Keratinocyte (primary cell): ENCODE measurements at regions not wholly inside any gene's neighbourhood (a gene's known extent, or its start where the extent isn't known, plus 50 kb on each side); places are given as distances from the start of the nearest gene placed in this dataset.
A peak's percentile ranks its signal among the peaks of the same experiment; 100 is the strongest.
"Not testable (repeated sequence)": the region's sequence is repeated elsewhere in the genome, so short reads cannot be mapped to it uniquely, and the experiment has no call there.

Experiments
- DNase-seq: peaks from one replicate; pipeline ENCODE4 v3.0.0-alpha.2; 2011; ENCODE audit warnings: low read depth, missing footprints, low spot score
- FAIRE-seq: peaks from 2 replicates; lab custom pipeline; 2011; peaks lifted over from hg19 to GRCh38; lab: Jason Lieb, UNC
- H2AFZ ChIP-seq: 2 replicates; pipeline ENCODE4 v1.6.0; 2012; ENCODE audit warnings: low read length, control low read depth, inconsistent platforms; ENCODE audit not compliant: control insufficient read depth
- H3K27ac ChIP-seq: 2 replicates; pipeline ENCODE4 v1.5.1; 2011; ENCODE audit warnings: low read length; ENCODE audit not compliant: control insufficient read depth, insufficient read depth
- H3K27me3 ChIP-seq: 3 replicates; pipeline ENCODE4 v1.6.0; 2011; ENCODE audit warnings: low read length; ENCODE audit not compliant: control insufficient read depth, insufficient read depth; ENCODE audit errors: extremely low read depth
- H3K36me3 ChIP-seq, 2 experiments: 2 replicates in 1 of 2; 3 replicates in 1 of 2; pipeline ENCODE4 v1.5.1; 2011; ENCODE audit warnings: low read length in 2 of 2, mild to moderate bottlenecking in 1 of 2; ENCODE audit not compliant: control insufficient read depth in 2 of 2, insufficient read depth in 2 of 2; ENCODE audit errors: extremely low read depth in 1 of 2
- H3K4me1 ChIP-seq: 3 replicates; pipeline ENCODE4 v1.5.1; 2011; ENCODE audit warnings: low read length; ENCODE audit not compliant: control insufficient read depth, insufficient read depth; ENCODE audit errors: extremely low read depth
- H3K4me2 ChIP-seq: 3 replicates; pipeline ENCODE4 v1.6.0; 2011; ENCODE audit warnings: low read depth, low read length; ENCODE audit not compliant: control insufficient read depth, insufficient read depth; ENCODE audit errors: extremely low read depth
- H3K4me3 ChIP-seq, 3 experiments: fragments of 200-600 bp in 1 of 3; sonication (generic) in 1 of 3; 2 replicates in 2 of 3; 3 replicates in 1 of 3; pipeline ENCODE4 v1.5.1; 2011 to 2016; ENCODE audit warnings: low read length in 3 of 3, mild to moderate bottlenecking in 3 of 3, control low read depth in 2 of 3, inconsistent platforms in 1 of 3, low read depth in 1 of 3, mixed read lengths in 1 of 3, mixed run types in 1 of 3, moderate library complexity in 1 of 3; ENCODE audit not compliant: control insufficient read depth in 2 of 3, insufficient read depth in 2 of 3; ENCODE audit errors: extremely low read depth in 1 of 3
- H3K79me2 ChIP-seq: 2 replicates; pipeline ENCODE4 v1.6.0; 2012; ENCODE audit warnings: low read length; ENCODE audit not compliant: control insufficient read depth, insufficient read depth
- H3K9ac ChIP-seq: 3 replicates; pipeline ENCODE4 v1.6.0; 2011; ENCODE audit warnings: low read length; ENCODE audit not compliant: control insufficient read depth, insufficient read depth; ENCODE audit errors: extremely low read depth
- H3K9me1 ChIP-seq: 3 replicates; pipeline ENCODE4 v1.6.0; 2011; ENCODE audit warnings: low read length; ENCODE audit not compliant: control insufficient read depth, insufficient read depth; ENCODE audit errors: extremely low read depth
- H3K9me3 ChIP-seq: 2 replicates; pipeline ENCODE4 v1.5.1; 2012; ENCODE audit warnings: low read depth, low read length; ENCODE audit not compliant: control insufficient read depth
- H4K20me1 ChIP-seq: 3 replicates; pipeline ENCODE4 v1.6.0; 2011; ENCODE audit warnings: low read length; ENCODE audit not compliant: control insufficient read depth, insufficient read depth; ENCODE audit errors: extremely low read depth
- CTCF ChIP-seq, 3 experiments: IDR thresholded peaks in 1 of 3; conservative IDR thresholded peaks in 1 of 3; optimal IDR thresholded peaks in 1 of 3; 2 replicates in 2 of 3; 3 replicates in 1 of 3; pipeline versions ENCODE3 to v1.5.1; 2011; ENCODE audit warnings: low read length in 3 of 3, mild to moderate bottlenecking in 3 of 3, moderate library complexity in 2 of 3, control low read depth in 1 of 3, inconsistent platforms in 1 of 3; ENCODE audit not compliant: insufficient read depth in 2 of 3; ENCODE audit errors: extremely low read depth in 1 of 3
- EZH2 ChIP-seq: IDR thresholded peaks from one replicate; pipeline ENCODE4 v1.6.1; 2012; ENCODE audit warnings: inconsistent platforms, mild to moderate bottlenecking, low read length, moderate library complexity
- dilution Hi-C: fragments of 300-500 bp; cut with MboI; formaldehyde crosslinking; loops from one replicate; pipeline ENCODE4 v1.7.0; 2020; ENCODE audit warnings: low sequenced_read_pairs; ENCODE audit not compliant: extremely low pct_ligation_motif_present

- H3K27ac ChIP-seq, result no peak overlapping the region
- no peaks in the 10 kb centered on the region for H3K9me1 ChIP-seq
- H2AFZ ChIP-seq, result no peak overlapping the region
- no peak overlapping the region for H3K9ac ChIP-seq
- H3K27me3 ChIP-seq, result no peaks in the 10 kb centered on the region
- dilution Hi-C loops, result no loop called here
- DNase-seq (no peak), FAIRE-seq (no peak)
- H3K4me1 ChIP-seq, result no peaks in the 10 kb centered on the region
- H3K36me3 ChIP-seq, result no peaks in the 10 kb centered on the region
- no peak overlapping the region for H3K4me2 ChIP-seq
- H3K9me3 ChIP-seq, result no peaks in the 10 kb centered on the region
- H3K4me3 ChIP-seq, result no peak overlapping the region
- no peaks in the 10 kb centered on the region for H4K20me1 ChIP-seq
- H3K79me2 ChIP-seq, result no peaks in the 10 kb centered on the region
- TF ChIP-seq EZH2, result no peak
- peak; percentile 27 to 69 (median 37) for TF ChIP-seq CTCF (optimal IDR thresholded peaks at IDR 0.05 in 1 of 3, IDR thresholded peaks at IDR 0.05 in 1 of 3, conservative IDR thresholded peaks at IDR 0.05 in 1 of 3; ENCODE audit: extremely low read depth in 1 of 3, insufficient read depth in 2 of 3, low read length in 3 of 3)
These were observed 68.4 kb upstream of the TMEM229A start for GRCh38 chr7:124101173-124101768.

DNA sequence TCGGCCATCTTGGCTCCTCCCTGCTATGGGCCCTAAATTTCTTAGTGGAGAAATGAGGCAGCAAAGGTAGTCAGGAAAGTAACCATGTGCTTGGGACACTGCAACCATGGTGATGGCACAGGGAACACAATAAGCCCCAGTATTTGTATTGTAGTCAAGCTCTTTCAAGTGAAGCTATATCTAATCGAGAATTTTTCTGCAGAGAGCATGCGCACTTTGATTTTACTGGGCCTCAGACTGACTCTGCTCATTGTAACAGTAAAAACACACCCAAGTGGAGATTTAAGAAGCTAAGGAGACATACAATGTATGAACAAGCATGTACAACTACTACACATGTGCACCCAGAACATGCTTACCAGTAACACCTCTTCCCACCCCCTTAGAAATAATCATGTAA, 67.3 kb upstream of the TMEM229A start:
- Histone ChIP-seq H3K4me3 (no peak overlapping the region), H3K4me2 (no peak overlapping the region), H3K9me3 (no peaks in the 10 kb centered on the region), H3K4me1 (no peaks in the 10 kb centered on the region), H2AFZ (no peak overlapping the region), H3K79me2 (no peaks in the 10 kb centered on the region), H4K20me1 (no peaks in the 10 kb centered on the region), H3K27ac (no peak overlapping the region), H3K9me1 (no peaks in the 10 kb centered on the region), H3K9ac (no peak overlapping the region), H3K27me3 (no peaks in the 10 kb centered on the region), H3K36me3 (no peaks in the 10 kb centered on the region)
- dilution Hi-C loops, result no loop called here
- no peak for FAIRE-seq
- no peak for TF ChIP-seq CTCF (optimal IDR thresholded peaks at IDR 0.05 in 1 of 3, IDR thresholded peaks at IDR 0.05 in 1 of 3, conservative IDR thresholded peaks at IDR 0.05 in 1 of 3; ENCODE audit: extremely low read depth in 1 of 3, insufficient read depth in 2 of 3, low read length in 3 of 3)
- TF ChIP-seq EZH2, result no peak
- no peak for DNase-seq

DNA sequence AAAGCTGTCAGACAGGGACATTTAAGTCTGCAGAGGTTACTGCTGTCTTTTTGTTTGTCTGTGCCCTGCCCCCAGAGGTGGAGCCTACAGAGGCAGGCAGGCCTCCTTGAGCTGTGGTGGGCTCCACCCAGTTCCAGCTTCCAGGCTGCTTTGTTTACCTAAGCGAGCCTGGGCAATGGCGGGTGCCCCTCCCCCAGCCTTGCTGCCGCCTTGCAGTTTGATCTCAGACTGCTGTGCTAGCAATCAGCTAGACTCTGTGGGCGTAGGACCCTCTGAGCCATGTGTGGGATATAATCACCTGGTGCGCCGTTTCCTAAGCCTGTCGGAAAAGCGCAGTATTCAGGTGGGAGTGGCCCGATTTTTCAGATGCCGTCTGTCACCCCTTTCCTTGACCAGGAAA, 66.7 kb upstream of the TMEM229A start:
- FAIRE-seq, H3K4me2 ChIP-seq, dilution Hi-C loops, DNase-seq, H3K9me1 ChIP-seq, H3K9me3 ChIP-seq, H3K36me3 ChIP-seq, H3K4me3 ChIP-seq, H3K27ac ChIP-seq, H3K4me1 ChIP-seq, H3K27me3 ChIP-seq, H3K79me2 ChIP-seq, H4K20me1 ChIP-seq, H3K9ac ChIP-seq, H2AFZ ChIP-seq: not testable (repeated sequence)
